ENCODE measurements at regions not wholly inside any gene's neighbourhood (a gene's known extent, or its start where the extent isn't known, plus 50 kb on each side); places are given as distances from the start of the nearest gene placed in this dataset.

- TF ChIP-seq CTCF (conservative IDR thresholded peaks at IDR 0.05; ENCODE audit: low read depth, low read length) (no peak), POLR2A (IDR thresholded peaks at IDR 0.05; ENCODE audit: low read depth, low read length) (no peak)
Observed at GRCh38 chr10:111579473-111579872, 502.6 kb downstream of the ADRA2A start.
